Panc1 (cell line): ENCODE measurements at regions not wholly inside any gene's neighbourhood (a gene's known extent, or its start where the extent isn't known, plus 50 kb on each side); places are given as distances from the start of the nearest gene placed in this dataset.

ENCODE experiments used
- ATAC-seq: fragments of 200-7000 bp; cut with Tn5 transposase; 2 replicates; pipeline ENCODE4 v1.9.1; 2020; ENCODE audit warnings: mild to moderate bottlenecking, moderate library complexity
- BruUV-seq: library from RNA; stranded (reverse); fragments of 400-500 nt; replicated peaks from 2 replicates; lab custom pipeline; 2021; lab: Mats Ljungman, UMichigan
- CTCF ChIA-PET: fragments of 300-600 bp; sonication (Branson Sonifier 250); formaldehyde crosslinking; loops from one replicate; lab custom pipeline; 2022; ENCODE audit warnings: antibody characterized with exemption; lab: Charles Lee
- POLR2A ChIA-PET: fragments of 300-600 bp; sonication (Branson Sonifier 250); formaldehyde crosslinking; loops from one replicate; lab custom pipeline; 2022; ENCODE audit warnings: antibody characterized with exemption; lab: Charles Lee
- DNase-seq: peaks from one replicate; pipeline ENCODE4 v3.0.0-alpha.2; 2010; ENCODE audit warnings: low read depth, low spot score
- H3K27ac ChIP-seq: 2 replicates; pipeline ENCODE4 v1.5.1; 2011; ENCODE audit warnings: mild to moderate bottlenecking, low read length, inconsistent platforms
- H3K27me3 ChIP-seq: fragments of 200-500 bp; sonication (Bioruptor generic); 2 replicates; pipeline ENCODE4 v1.6.0; 2014; ENCODE audit warnings: low read length, inconsistent platforms; ENCODE audit not compliant: control insufficient read depth, insufficient read depth
- H3K36me3 ChIP-seq: fragments of 200-500 bp; sonication (Bioruptor generic); 2 replicates; pipeline ENCODE4 v1.5.1; 2014; ENCODE audit warnings: inconsistent platforms, mild to moderate bottlenecking, low read length, moderate library complexity; ENCODE audit not compliant: control insufficient read depth, insufficient read depth
- H3K4me1 ChIP-seq: 2 replicates; pipeline ENCODE4 v1.5.1; 2011; ENCODE audit warnings: inconsistent platforms, mild to moderate bottlenecking, low read length, moderate library complexity; ENCODE audit not compliant: control insufficient read depth, insufficient read depth
- H3K4me3 ChIP-seq, 2 experiments: 2 replicates each; pipeline ENCODE4 v1.5.1; 2011 to 2012; ENCODE audit warnings: low read depth in 2 of 2, low read length in 2 of 2, mild to moderate bottlenecking in 2 of 2, inconsistent platforms in 1 of 2, moderate library complexity in 1 of 2
- H3K9me3 ChIP-seq: fragments of 200-500 bp; sonication (Bioruptor generic); 2 replicates; pipeline ENCODE4 v1.5.1; 2014; ENCODE audit warnings: low read depth, mild to moderate bottlenecking, inconsistent platforms, low read length, moderate library complexity; ENCODE audit not compliant: control insufficient read depth, insufficient read depth
- POLR2AphosphoS5 ChIP-seq: IDR thresholded peaks from 2 replicates; pipeline ENCODE4 v1.6.1; 2012; ENCODE audit warnings: mild to moderate bottlenecking, low read depth, low read length, moderate library complexity
- SIN3A ChIP-seq: IDR thresholded peaks from 2 replicates; pipeline ENCODE4 v1.6.1; 2012; ENCODE audit warnings: low read depth, mild to moderate bottlenecking, low read length, moderate library complexity, borderline replicate concordance; ENCODE audit not compliant: insufficient read depth
- TCF7L2 ChIP-seq: IDR thresholded peaks from 2 replicates; pipeline ENCODE4 v1.6.1; 2011; ENCODE audit warnings: mild to moderate bottlenecking, low read depth, low read length, inconsistent platforms
- in situ Hi-C: cut with HindIII; loops from 2 replicates; pipeline ENCODE4 v1.10.0; 2016; ENCODE audit warnings: low sequenced_read_pairs, low pct_unique_long_range_greater_than_20kb
- intact Hi-C: fragments of 100-400 bp; cut with micrococcal nuclease; formaldehyde crosslinking; loops from one replicate; pipeline ENCODE4 v1.10.0; 2022; ENCODE audit not compliant: unreplicated experiment
- TF ChIP-seq, protein P1 (sequence below): fragments of 450-650 bp; IDR thresholded peaks from 2 replicates; pipeline ENCODE4 v1.5.1; 2017; ENCODE audit warnings: mild to moderate bottlenecking
- TF ChIP-seq, protein P2 (sequence below), 2 experiments: IDR thresholded peaks; 2 replicates each; pipeline ENCODE4 v1.6.1; 2011 to 2012; ENCODE audit warnings: low read depth in 2 of 2, control low read depth in 1 of 2, low read length in 1 of 2, mild to moderate bottlenecking in 1 of 2, moderate library complexity in 1 of 2; ENCODE audit not compliant: insufficient read depth in 1 of 2

DNA sequence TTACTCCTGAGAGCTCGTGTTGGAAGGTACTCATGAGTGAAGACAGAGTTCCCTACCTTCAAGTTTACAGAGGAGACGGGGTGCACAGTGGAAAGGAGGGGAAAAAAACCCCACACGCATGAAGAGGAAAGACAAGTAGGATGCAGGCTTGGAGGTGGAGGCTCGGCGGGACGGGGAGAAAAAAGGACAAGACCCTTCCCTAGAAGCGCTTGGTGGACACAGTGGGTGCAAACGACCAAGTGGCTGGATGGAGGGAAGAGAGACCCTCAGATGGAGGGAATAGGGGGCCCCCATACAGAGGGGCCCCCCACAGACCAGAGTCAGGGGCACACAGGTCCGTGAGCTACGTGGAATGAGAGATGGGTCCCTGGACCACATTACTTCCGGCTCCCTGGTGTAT lies 380.1 kb downstream of the SHANK2 start:
- H3K27me3 ChIP-seq = no peaks in the 10 kb centered on the region
- H3K27ac ChIP-seq = no peak overlapping the region
- no peaks in the 10 kb centered on the region for H3K4me1 ChIP-seq
- TF ChIP-seq SIN3A = no peak
- TF ChIP-seq, protein P1, sequence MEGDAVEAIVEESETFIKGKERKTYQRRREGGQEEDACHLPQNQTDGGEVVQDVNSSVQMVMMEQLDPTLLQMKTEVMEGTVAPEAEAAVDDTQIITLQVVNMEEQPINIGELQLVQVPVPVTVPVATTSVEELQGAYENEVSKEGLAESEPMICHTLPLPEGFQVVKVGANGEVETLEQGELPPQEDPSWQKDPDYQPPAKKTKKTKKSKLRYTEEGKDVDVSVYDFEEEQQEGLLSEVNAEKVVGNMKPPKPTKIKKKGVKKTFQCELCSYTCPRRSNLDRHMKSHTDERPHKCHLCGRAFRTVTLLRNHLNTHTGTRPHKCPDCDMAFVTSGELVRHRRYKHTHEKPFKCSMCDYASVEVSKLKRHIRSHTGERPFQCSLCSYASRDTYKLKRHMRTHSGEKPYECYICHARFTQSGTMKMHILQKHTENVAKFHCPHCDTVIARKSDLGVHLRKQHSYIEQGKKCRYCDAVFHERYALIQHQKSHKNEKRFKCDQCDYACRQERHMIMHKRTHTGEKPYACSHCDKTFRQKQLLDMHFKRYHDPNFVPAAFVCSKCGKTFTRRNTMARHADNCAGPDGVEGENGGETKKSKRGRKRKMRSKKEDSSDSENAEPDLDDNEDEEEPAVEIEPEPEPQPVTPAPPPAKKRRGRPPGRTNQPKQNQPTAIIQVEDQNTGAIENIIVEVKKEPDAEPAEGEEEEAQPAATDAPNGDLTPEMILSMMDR = no peak
- TF ChIP-seq, protein P2, sequence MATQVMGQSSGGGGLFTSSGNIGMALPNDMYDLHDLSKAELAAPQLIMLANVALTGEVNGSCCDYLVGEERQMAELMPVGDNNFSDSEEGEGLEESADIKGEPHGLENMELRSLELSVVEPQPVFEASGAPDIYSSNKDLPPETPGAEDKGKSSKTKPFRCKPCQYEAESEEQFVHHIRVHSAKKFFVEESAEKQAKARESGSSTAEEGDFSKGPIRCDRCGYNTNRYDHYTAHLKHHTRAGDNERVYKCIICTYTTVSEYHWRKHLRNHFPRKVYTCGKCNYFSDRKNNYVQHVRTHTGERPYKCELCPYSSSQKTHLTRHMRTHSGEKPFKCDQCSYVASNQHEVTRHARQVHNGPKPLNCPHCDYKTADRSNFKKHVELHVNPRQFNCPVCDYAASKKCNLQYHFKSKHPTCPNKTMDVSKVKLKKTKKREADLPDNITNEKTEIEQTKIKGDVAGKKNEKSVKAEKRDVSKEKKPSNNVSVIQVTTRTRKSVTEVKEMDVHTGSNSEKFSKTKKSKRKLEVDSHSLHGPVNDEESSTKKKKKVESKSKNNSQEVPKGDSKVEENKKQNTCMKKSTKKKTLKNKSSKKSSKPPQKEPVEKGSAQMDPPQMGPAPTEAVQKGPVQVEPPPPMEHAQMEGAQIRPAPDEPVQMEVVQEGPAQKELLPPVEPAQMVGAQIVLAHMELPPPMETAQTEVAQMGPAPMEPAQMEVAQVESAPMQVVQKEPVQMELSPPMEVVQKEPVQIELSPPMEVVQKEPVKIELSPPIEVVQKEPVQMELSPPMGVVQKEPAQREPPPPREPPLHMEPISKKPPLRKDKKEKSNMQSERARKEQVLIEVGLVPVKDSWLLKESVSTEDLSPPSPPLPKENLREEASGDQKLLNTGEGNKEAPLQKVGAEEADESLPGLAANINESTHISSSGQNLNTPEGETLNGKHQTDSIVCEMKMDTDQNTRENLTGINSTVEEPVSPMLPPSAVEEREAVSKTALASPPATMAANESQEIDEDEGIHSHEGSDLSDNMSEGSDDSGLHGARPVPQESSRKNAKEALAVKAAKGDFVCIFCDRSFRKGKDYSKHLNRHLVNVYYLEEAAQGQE (IDR thresholded peaks at IDR 0.05; ENCODE audit: insufficient read depth in 1 of 2, low read depth in 2 of 2, low read length in 1 of 2) = no peak
- no peak for TF ChIP-seq POLR2AphosphoS5
- no peak for TF ChIP-seq TCF7L2
- CTCF ChIA-PET = no interaction called here
- POLR2A ChIA-PET = no interaction called here
- ATAC-seq (no peak), DNase-seq (no peak)
- no peaks in the 10 kb centered on the region for H3K9me3 ChIP-seq
- no peaks in the 10 kb centered on the region for H3K36me3 ChIP-seq
- BruUV-seq = no TSS peak
- H3K4me3 ChIP-seq = no peak overlapping the region
- in situ Hi-C loops (no loop called here), intact Hi-C loops (no loop called here)

DNA sequence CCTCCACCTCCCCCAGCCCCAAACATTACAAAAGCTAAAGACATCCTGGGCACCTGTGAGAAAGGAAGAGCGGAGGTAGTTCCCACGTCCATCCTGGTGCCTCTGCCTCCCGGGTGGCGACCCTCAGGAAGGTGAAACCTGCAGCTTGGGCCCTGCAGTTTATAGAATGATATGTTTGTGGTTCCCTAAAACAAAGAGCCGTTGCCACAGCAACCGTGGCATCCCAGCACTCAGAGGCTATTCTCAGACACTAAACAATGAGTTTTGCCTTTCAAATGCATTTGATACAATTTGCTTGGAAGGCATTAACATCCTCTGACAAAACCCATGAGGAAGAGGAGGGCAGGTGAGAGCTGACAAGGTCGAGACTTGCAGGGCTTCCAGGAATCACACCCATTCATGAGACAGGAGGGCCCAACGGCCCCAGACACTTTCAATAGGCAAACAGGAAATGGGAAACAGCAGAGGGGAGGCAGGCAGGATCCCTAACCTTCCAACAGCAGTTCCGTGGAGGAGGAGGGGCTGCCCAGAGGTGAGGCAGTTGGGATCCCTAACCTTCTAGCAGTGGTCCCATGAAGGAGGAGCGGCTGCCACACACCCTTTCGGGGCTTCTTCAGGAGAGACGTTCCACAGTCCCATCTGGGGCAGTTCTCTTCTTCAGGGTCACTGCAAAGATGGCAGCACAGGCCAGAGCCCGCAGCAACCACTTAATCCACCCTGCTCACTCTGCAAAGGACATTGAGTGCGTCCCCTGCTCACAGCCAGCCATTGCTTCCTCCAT lies 379.2 kb downstream of the SHANK2 start:
- ChIA-PET POLR2A (no interaction called here), CTCF (no interaction called here)
- H3K9me3 ChIP-seq = no peaks in the 10 kb centered on the region
- BruUV-seq = no TSS peak
- H3K27me3 ChIP-seq = no peaks in the 10 kb centered on the region
- no peaks in the 10 kb centered on the region for H3K4me1 ChIP-seq
- no peak overlapping the region for H3K27ac ChIP-seq
- TF ChIP-seq, protein P2 (IDR thresholded peaks at IDR 0.05; ENCODE audit: insufficient read depth in 1 of 2, low read depth in 2 of 2, low read length in 1 of 2) = no peak
- TF ChIP-seq, protein P1 = no peak
- TF ChIP-seq POLR2AphosphoS5 (no peak), TCF7L2 (no peak), SIN3A (no peak)
- in situ Hi-C loops = no loop called here
- H3K4me3 ChIP-seq = no peak overlapping the region
- DNase-seq (no peak), ATAC-seq (no peak)
- intact Hi-C loops = no loop called here
- no peaks in the 10 kb centered on the region for H3K36me3 ChIP-seq
